ENCODE measurements at regions not wholly inside any gene's neighbourhood (a gene's known extent, or its start where the extent isn't known, plus 50 kb on each side); places are given as distances from the start of the nearest gene placed in this dataset.

DNA sequence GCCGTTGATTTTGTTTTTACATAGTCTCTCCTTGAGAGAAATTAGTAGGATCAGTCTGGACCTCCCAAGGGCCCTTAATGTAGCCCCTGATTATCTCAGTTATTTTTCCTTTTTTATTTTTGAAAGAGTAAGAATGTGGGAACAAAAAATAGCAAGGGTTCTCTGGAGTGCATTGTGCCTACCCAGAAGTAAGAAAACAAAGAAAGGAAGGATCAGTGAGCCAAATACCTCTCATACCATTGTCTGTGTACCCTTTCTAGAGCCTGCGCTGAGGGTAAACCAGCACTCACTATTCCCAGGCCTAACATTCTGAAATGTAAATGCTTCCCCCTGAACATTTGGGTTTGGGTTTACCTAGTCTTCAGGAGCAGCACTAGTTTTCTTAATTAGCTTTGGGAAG, 213.0 kb upstream of the TARS1 start:
- H3K9me3 ChIP-seq = no peaks in the 10 kb centered on the region
- WGBS, 3 donors = 19 to 52% (median 20%) methylated on average over 2 of the region's 2 CpGs
- TF ChIP-seq POLR2A (IDR thresholded peaks at IDR 0.05) = no peak
- TF ChIP-seq, protein P1, sequence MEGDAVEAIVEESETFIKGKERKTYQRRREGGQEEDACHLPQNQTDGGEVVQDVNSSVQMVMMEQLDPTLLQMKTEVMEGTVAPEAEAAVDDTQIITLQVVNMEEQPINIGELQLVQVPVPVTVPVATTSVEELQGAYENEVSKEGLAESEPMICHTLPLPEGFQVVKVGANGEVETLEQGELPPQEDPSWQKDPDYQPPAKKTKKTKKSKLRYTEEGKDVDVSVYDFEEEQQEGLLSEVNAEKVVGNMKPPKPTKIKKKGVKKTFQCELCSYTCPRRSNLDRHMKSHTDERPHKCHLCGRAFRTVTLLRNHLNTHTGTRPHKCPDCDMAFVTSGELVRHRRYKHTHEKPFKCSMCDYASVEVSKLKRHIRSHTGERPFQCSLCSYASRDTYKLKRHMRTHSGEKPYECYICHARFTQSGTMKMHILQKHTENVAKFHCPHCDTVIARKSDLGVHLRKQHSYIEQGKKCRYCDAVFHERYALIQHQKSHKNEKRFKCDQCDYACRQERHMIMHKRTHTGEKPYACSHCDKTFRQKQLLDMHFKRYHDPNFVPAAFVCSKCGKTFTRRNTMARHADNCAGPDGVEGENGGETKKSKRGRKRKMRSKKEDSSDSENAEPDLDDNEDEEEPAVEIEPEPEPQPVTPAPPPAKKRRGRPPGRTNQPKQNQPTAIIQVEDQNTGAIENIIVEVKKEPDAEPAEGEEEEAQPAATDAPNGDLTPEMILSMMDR (IDR thresholded peaks at IDR 0.05) = no peak
- DNase-seq = no peak
- no peaks in the 10 kb centered on the region for H3K36me3 ChIP-seq
- intact Hi-C loops (cut with DNase I) = no loop called here
- H3K4me1 ChIP-seq (ENCODE audit: insufficient read depth) = peaks cover 1% of the 10 kb centered on the region
- no peak overlapping the region for H3K27ac ChIP-seq
- H3K27me3 ChIP-seq = no peaks in the 10 kb centered on the region
- no peak overlapping the region for H3K4me3 ChIP-seq

DNA sequence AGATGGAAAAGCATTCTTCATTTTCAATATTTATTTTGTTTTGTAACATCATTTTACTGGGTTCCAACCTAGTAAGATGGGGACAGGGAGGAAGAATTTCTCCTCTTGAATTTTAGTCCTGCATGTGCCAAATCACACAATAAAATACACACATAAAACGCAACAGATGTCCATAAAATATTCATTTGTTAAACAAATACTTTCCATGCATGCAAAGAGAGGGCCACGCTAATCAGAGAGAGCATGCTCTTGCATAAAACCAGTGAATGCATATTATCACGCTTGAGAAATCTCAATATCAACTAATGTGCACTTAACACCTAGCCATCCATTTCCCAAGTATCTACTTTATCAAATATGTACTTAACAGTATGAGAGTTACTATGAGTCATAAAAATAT, 212.6 kb upstream of the TARS1 start:
- TF ChIP-seq POLR2A (IDR thresholded peaks at IDR 0.05) = no peak
- no peak for TF ChIP-seq EP300 (IDR thresholded peaks at IDR 0.05)
- TF ChIP-seq, protein P1 (IDR thresholded peaks at IDR 0.05) = no peak

DNA sequence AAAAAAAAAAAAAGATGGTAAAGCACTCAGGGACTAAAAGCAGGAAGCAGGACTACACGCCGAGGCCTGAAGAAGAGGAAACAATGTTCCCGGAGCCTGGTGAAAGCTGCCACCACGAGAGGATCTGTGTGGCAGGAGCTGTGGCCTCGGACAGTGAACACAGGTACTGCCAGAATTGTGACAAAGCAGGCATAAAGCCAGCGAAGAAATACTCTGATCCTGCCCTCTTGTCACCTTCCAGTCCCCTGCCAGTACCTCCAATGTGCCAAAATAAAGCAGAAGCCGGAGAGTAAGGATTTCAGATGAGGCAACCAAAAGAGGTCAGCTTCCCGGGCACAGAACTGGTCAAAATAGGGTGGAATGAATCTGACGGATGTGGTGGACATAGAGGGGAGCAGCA, 211.5 kb upstream of the TARS1 start:
- Histone ChIP-seq H3K4me3 (no peak overlapping the region), H3K36me3 (no peaks in the 10 kb centered on the region), H3K9me3 (no peaks in the 10 kb centered on the region), H3K4me1 (ENCODE audit: insufficient read depth) (peaks cover 1% of the 10 kb centered on the region), H3K27ac (no peak overlapping the region), H3K27me3 (no peaks in the 10 kb centered on the region)
- WGBS, 3 donors = 81 to 89% (median 82%) methylated on average over 9 of the region's 9 CpGs
- intact Hi-C loops (cut with DNase I) = no loop called here
- DNase-seq = no peak
- no peak for TF ChIP-seq EP300 (IDR thresholded peaks at IDR 0.05)
- TF ChIP-seq, protein P1 (IDR thresholded peaks at IDR 0.05) = no peak
- no peak for TF ChIP-seq POLR2A (IDR thresholded peaks at IDR 0.05)

More for the DNA sequence above, 212.6 kb upstream of the TARS1 start:
- 77 to 87% (median 86%) methylated on average over 3 of the region's 3 CpGs for WGBS, 3 donors
- DNase-seq = no peak
- intact Hi-C loops (cut with DNase I) = no loop called here
- Histone ChIP-seq H3K4me3 (no peak overlapping the region), H3K36me3 (no peaks in the 10 kb centered on the region), H3K27ac (no peak overlapping the region), H3K27me3 (no peaks in the 10 kb centered on the region), H3K9me3 (no peaks in the 10 kb centered on the region), H3K4me1 (ENCODE audit: insufficient read depth) (peaks cover 1% of the 10 kb centered on the region)

- no peak overlapping the region for H3K27ac ChIP-seq
- no peak for DNase-seq
Observed at GRCh38 chr5:33230467-33231078, 210.2 kb upstream of the TARS1 start.

More at GRCh38 chr5:33230467-33231078, 210.2 kb upstream of the TARS1 start:
- Histone ChIP-seq H3K36me3 (no peaks in the 10 kb centered on the region), H3K27me3 (no peaks in the 10 kb centered on the region), H3K9me3 (no peaks in the 10 kb centered on the region), H3K4me1 (ENCODE audit: insufficient read depth) (peaks cover 1% of the 10 kb centered on the region), H3K4me3 (no peak overlapping the region)
- WGBS, 3 donors = 66 to 79% (median 76%) methylated on average over 13 of the region's 13 CpGs
- TF ChIP-seq POLR2A (IDR thresholded peaks at IDR 0.05) = no peak
- TF ChIP-seq EP300 (IDR thresholded peaks at IDR 0.05) = no peak
- TF ChIP-seq, protein P1 (IDR thresholded peaks at IDR 0.05) = no peak
- intact Hi-C loops (cut with DNase I) = no loop called here

Data from ovary (tissue), 7 donors.